ENCODE measurements at regions not wholly inside any gene's neighbourhood (a gene's known extent, or its start where the extent isn't known, plus 50 kb on each side); places are given as distances from the start of the nearest gene placed in this dataset.

- no peak for DNase-seq
Measured at GRCh38 chr15:98025237-98025636, 64.7 kb downstream of the ARRDC4 start.

GRCh38 chr15:98034731-98035130 is 74.2 kb downstream of the ARRDC4 start:
- DNase-seq, result no peak

GRCh38 chr15:98035134-98035533 is 74.6 kb downstream of the ARRDC4 start:
- no peak for DNase-seq

DNA sequence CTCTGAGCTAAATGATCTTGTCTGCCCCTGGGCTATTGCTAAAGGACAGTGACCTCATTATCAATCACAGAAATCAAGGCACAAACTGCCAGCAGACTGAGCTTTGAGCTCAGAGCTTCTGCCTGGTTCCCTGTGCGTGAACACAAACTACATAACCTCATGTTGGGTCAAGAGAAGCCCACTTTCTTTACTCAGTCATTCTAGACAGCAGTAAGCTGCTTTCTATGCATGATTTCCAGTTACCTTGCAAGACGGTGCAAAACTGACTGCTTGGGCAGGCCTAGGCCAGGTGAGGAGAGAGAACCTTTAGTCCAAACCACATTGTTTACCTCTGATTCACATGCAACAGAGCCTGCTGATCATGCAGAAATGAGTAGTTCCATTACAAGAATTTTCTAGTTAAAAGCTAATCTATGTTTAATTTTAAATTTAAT is 75.1 kb downstream of the ARRDC4 start:
- no peak for DNase-seq

- DNase-seq, result no peak
Measured at GRCh38 chr15:98039596-98039995, 79.1 kb downstream of the ARRDC4 start.

DNA sequence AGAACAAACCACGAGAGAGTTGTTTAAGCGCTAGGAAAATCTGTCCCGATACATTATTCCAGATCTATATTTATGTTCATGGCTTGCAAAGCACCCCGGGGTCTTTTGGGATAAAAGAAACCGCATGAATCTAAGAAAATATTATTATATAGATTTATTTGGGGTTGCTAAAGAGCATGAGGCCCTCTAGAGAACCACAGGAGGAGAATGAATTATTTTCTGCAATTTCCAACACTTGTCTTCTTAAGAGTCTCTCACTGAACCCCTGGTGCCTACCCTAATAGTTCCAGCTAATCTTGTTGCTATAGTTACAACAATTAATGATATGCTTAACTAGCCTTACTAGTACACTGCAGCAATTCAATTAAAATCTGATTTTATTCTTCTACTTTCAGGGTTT is 79.6 kb downstream of the ARRDC4 start:
- DNase-seq, result no peak

- no peak for DNase-seq
Measured at GRCh38 chr15:98043160-98044014, 82.9 kb downstream of the ARRDC4 start.

- DNase-seq, result no peak
Measured at GRCh38 chr15:98051734-98052133, 91.2 kb downstream of the ARRDC4 start.

- DNase-seq, result no peak
Measured at GRCh38 chr15:98057453-98057852, 97.0 kb downstream of the ARRDC4 start.

DNA sequence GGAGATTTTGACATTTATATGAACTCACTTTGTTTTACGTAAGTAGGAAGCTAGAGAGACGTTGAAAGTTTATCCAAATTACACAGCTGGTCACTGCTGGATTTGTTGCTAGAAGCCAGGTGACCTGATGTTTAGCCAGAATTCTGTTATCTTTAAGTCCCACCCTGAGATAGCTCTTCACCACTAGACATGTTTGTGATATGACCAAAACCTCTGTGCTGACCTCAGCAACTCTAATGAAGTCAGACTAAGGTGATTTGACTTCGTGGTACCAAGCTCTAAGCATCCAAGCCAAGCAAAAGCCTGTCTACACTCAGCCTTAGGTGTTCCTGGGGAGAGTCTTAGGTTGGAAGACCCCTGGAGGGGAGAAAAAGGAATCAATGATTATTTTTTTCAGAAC is 102.4 kb downstream of the ARRDC4 start:
- no peak for DNase-seq

GRCh38 chr15:98063315-98063714 is 102.8 kb downstream of the ARRDC4 start:
- DNase-seq, result no peak

DNA sequence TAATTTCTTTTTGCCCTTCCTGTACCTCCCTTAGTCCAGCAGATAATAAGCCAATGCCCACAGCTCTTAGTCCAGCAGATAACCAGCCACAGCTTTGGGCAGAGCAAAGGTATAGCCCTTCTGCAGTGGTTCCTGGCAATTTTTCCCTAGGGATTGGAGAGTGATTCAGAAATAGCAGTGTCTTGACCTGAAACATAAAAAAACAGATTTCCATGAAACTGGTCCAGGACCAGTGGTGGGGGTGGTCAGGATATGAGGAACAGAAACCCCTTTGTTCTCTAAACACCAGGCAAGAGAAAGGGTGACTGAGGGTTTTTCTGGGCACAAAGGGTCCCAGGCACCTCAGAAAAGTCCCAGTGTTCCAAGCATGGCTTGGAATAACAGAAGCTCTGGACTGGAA is 103.4 kb downstream of the ARRDC4 start:
- no peak for DNase-seq

- DNase-seq, result no peak
Measured at GRCh38 chr15:98067339-98067738, 106.8 kb downstream of the ARRDC4 start.

- DNase-seq, result no peak
Measured at GRCh38 chr15:98069256-98069655, 108.8 kb downstream of the ARRDC4 start.

GRCh38 chr15:98070137-98070536 is 109.6 kb downstream of the ARRDC4 start:
- no peak for DNase-seq

- DNase-seq, result no peak
Measured at GRCh38 chr15:98071786-98072185, 111.3 kb downstream of the ARRDC4 start.

DNA sequence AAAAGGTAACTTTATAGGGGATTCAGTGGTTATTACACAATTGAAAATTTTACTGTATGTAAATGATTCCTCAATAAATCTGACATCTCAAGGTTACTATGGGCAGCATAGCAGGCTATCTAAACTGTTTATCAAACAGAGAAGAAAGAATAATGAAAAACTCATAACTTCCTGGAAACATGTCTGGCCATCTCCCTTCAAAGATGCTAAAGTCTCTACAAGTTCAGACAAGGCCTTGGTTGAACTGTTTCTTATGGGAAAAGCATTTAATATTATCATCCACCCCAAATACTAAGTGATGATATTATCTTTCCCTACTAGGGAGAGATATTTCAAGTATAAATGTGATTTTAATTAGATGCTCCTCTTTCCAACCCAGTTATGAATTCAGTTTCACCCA is 114.9 kb downstream of the ARRDC4 start:
- no peak for DNase-seq

DNA sequence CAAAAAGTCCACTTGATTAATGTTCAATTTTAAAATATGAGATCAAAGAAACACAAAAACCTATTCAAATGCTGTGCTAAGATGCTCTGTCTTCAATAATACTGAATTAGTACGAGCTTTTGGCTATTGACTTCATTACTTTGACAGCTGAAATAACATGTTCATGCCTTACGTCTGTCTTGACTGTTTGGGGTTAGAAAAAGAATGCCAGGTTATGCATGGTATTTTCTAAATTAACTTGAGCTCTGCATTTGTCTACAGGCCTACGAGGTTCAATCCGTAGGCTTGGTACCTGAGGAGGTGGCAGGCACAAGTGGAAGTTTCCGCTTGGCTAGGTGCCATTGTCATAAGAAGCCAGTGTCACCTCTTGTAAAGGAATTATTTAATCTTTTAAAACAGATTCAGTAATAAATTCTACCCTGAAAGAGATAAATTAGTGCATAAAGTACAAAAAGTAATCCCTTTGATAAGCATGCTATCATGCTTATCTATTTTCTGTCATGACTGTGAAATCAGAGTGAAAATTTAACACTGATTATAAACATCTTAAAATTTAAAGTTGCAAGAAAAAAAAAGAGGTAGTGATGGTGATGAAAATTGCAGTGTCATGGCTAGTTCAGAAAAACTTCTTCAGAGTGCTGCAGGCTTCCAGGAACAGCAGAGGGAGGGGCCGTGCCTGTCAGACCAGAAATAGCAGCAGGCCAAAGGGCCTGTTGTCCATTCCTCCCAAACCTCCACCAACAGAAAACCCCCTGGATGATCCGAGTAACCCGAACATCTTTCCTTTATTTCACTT is 115.7 kb downstream of the ARRDC4 start:
- no peak for DNase-seq

GRCh38 chr15:98077186-98077585 is 116.7 kb downstream of the ARRDC4 start:
- peak; percentile 7 for DNase-seq

DNA sequence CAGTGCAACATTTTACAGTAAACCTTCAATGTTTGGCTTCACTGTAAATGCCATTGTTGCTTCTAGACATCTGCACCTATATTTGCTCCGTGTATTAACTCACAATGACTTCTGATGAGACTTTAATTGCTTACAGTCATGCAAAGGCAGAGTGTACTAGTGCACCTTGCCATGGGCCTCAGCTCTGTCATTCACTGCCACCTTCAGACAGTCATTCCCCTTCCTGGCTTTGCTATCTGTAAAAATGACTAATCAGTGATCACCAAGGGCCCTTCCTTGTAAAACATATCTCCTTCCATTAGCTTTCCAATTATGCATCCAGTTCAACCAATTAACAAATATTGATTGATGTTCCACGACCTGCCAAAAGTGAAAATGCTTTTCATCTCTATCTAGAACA is 120.3 kb downstream of the ARRDC4 start:
- DNase-seq, result no peak

DNA sequence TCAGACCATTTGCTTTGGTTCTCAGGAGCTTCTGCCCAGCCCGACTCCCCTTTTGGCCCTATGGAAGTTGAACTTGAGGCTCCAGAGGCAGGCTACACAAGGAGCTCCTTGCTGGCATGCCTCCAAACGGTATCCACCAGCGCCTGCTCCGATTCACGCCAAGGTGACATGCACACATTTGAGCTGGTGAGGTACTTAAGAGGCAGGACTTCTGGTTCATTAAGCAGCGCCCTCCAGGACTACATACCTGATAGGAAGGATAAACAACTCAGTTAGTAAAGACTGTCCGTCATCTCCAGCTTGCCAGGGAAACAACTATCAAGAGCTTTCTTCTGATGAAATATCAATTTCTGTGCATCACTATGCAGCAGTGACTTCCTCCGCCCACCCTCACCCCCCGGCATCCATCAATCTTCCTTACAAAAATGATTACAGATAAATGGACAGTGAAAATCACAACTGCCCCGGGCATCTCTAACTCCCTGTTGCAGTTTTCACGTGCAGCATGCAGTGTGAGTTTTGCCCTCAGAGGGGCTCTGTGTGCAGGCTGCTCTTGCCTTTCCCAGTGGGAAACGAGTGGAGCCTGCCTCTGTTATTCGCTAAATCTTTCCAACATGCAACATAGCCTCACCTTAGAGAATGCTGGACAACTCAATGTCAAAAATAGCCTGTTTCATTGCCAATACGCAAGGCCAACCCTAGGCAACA is 122.9 kb downstream of the ARRDC4 start:
- DNase-seq, result peak; percentile 16

DNA sequence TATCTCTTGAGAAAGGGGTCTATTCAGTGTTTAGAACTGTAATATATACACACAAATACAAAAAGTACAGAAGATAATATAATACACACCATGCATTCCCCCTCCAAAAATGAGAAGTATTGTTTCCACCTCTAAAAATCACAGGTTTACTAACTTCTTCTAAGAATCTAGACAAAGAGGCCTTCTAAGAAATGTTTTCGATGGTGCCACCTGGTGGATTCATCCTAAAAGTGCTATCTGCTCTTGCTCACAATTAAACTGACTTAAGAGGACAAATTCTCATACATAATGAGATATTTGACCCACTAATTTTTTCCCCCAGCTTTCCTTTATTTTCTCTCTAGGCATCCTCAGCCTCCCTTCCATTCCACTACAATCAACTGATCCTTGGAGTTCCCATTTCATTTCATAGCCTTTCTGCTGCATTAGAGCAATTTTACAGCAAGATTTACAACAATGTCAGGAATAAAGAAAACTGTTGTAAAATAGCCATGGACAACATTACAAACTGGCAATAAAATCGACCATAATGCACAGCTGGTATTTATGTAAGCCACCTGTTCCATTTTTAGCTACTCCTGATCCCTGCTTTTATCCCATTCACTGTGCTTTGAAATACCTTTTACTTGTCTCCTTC is 124.6 kb downstream of the ARRDC4 start:
- DNase-seq, result peak; percentile 39

Data from NCI-H69 (cell line).